Activated B cell treated with CpG ODN at 0.5 μM for 24 hours (primary cell): ENCODE measurements at regions not wholly inside any gene's neighbourhood (a gene's known extent, or its start where the extent isn't known, plus 50 kb on each side); places are given as distances from the start of the nearest gene placed in this dataset.

Experiments used
- ATAC-seq: fragments of 200-7000 bp; cut with Tn5 transposase; one replicate; pipeline ENCODE4 v1.10.0; 2021; ENCODE audit warnings: low read depth, mild to moderate bottlenecking, moderate library complexity
- CTCF ChIA-PET: fragments of 350-600 bp; sonication (Branson Sonifier 250); formaldehyde crosslinking; loops from one replicate; lab custom pipeline; 2021; ENCODE audit warnings: antibody characterized with exemption; lab: Charles Lee
- POLR2A ChIA-PET: fragments of 350-600 bp; sonication (Branson Sonifier 250); formaldehyde crosslinking; loops from one replicate; lab custom pipeline; 2021; ENCODE audit warnings: antibody characterized with exemption; lab: Charles Lee
- DNase-seq: peaks from one replicate; pipeline ENCODE4 v3.0.0; 2022
- H3K27ac Mint-ChIP-seq: one replicate; pipeline ENCODE4 v1.8.0; 2020; ENCODE audit warnings: mixed read lengths
- H3K27me3 Mint-ChIP-seq: one replicate; pipeline ENCODE4 v1.8.0; 2021; ENCODE audit warnings: mixed read lengths
- H3K36me3 Mint-ChIP-seq: one replicate; pipeline ENCODE4 v1.8.0; 2021; ENCODE audit warnings: low read depth, mixed read lengths
- H3K4me1 Mint-ChIP-seq: one replicate; pipeline ENCODE4 v1.8.0; 2021; ENCODE audit warnings: mixed read lengths
- H3K4me3 Mint-ChIP-seq: one replicate; pipeline ENCODE4 v1.8.0; 2020; ENCODE audit warnings: mild to moderate bottlenecking, mixed read lengths
- H3K9me3 Mint-ChIP-seq: one replicate; pipeline ENCODE4 v1.8.0; 2020; ENCODE audit warnings: mixed read lengths
- intact Hi-C: fragments of 100-400 bp; cut with micrococcal nuclease; formaldehyde crosslinking; loops from one replicate; pipeline ENCODE4 v1.15.1; 2024
- TF ChIP-seq, protein P1 (sequence below): fragments of 200-600 bp; IDR thresholded peaks from one replicate; pipeline ENCODE4 v1.8.0; 2022; ENCODE audit warnings: antibody characterized with exemption, mild to moderate bottlenecking

DNA sequence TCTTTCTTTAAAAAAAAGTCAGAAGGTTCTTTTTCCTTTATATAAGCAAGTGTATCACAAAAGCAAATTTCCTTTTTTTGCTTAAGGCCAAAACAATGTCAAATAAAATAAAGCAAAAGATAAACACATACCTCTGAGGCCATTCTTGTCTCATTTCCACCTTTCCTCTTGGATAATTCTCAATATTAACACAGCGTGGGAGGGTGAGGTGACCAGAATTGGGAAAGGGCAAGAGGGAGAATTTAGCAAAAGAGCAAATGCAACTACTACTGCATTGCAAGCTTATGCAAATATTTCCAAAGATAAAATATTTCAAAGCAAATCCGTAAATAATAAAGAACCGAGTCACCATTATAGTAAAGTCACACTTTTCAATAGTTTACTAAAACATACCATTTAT is 153.4 kb upstream of the PSMD7 start:
- no peaks in the 10 kb centered on the region for H3K4me1 Mint-ChIP-seq
- H3K36me3 Mint-ChIP-seq, result no peaks in the 10 kb centered on the region
- ATAC-seq (no peak), DNase-seq (no peak)
- H3K27me3 Mint-ChIP-seq, result peaks cover 2% of the 10 kb centered on the region
- TF ChIP-seq, protein P1, sequence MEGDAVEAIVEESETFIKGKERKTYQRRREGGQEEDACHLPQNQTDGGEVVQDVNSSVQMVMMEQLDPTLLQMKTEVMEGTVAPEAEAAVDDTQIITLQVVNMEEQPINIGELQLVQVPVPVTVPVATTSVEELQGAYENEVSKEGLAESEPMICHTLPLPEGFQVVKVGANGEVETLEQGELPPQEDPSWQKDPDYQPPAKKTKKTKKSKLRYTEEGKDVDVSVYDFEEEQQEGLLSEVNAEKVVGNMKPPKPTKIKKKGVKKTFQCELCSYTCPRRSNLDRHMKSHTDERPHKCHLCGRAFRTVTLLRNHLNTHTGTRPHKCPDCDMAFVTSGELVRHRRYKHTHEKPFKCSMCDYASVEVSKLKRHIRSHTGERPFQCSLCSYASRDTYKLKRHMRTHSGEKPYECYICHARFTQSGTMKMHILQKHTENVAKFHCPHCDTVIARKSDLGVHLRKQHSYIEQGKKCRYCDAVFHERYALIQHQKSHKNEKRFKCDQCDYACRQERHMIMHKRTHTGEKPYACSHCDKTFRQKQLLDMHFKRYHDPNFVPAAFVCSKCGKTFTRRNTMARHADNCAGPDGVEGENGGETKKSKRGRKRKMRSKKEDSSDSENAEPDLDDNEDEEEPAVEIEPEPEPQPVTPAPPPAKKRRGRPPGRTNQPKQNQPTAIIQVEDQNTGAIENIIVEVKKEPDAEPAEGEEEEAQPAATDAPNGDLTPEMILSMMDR, result no peak
- no peak overlapping the region for H3K27ac Mint-ChIP-seq
- H3K4me3 Mint-ChIP-seq, result no peak overlapping the region
- CTCF ChIA-PET, result no interaction called here
- POLR2A ChIA-PET, result no interaction called here
- intact Hi-C loops, result no loop called here
- no peaks in the 10 kb centered on the region for H3K9me3 Mint-ChIP-seq

- no peak overlapping the region for H3K4me3 Mint-ChIP-seq
- H3K36me3 Mint-ChIP-seq, result no peaks in the 10 kb centered on the region
- no peak overlapping the region for H3K27ac Mint-ChIP-seq
- ChIA-PET POLR2A (no interaction called here), CTCF (no interaction called here)
- no peaks in the 10 kb centered on the region for H3K9me3 Mint-ChIP-seq
- no peak for DNase-seq
- peaks cover 2% of the 10 kb centered on the region for H3K27me3 Mint-ChIP-seq
- no peak for ATAC-seq
- intact Hi-C loops, result no loop called here
- H3K4me1 Mint-ChIP-seq, result no peaks in the 10 kb centered on the region
- TF ChIP-seq, protein P1, result no peak
Observed at GRCh38 chr16:74141015-74141414, 155.6 kb upstream of the PSMD7 start.

GRCh38 chr16:74140557-74140956 is 156.1 kb upstream of the PSMD7 start:
- ATAC-seq (no peak), DNase-seq (no peak)
- Mint-ChIP-seq H3K27ac (no peak overlapping the region), H3K4me3 (no peak overlapping the region), H3K9me3 (no peaks in the 10 kb centered on the region), H3K4me1 (no peaks in the 10 kb centered on the region), H3K36me3 (no peaks in the 10 kb centered on the region), H3K27me3 (peaks cover 2% of the 10 kb centered on the region)
- TF ChIP-seq, protein P1, result no peak
- ChIA-PET POLR2A (no interaction called here), CTCF (no interaction called here)
- intact Hi-C loops, result no loop called here

- no peak overlapping the region for H3K4me3 Mint-ChIP-seq
- no peak for DNase-seq
- TF ChIP-seq, protein P1, result no peak
- intact Hi-C loops, result no loop called here
- ChIA-PET CTCF (no interaction called here), POLR2A (no interaction called here)
- peaks cover 15% of the 10 kb centered on the region for H3K9me3 Mint-ChIP-seq
- H3K27me3 Mint-ChIP-seq, result no peaks in the 10 kb centered on the region
- H3K4me1 Mint-ChIP-seq, result no peaks in the 10 kb centered on the region
- no peak for ATAC-seq
- no peak overlapping the region for H3K27ac Mint-ChIP-seq
- no peaks in the 10 kb centered on the region for H3K36me3 Mint-ChIP-seq
Observed at GRCh38 chr16:74123826-74124225, 172.8 kb upstream of the PSMD7 start.

DNA sequence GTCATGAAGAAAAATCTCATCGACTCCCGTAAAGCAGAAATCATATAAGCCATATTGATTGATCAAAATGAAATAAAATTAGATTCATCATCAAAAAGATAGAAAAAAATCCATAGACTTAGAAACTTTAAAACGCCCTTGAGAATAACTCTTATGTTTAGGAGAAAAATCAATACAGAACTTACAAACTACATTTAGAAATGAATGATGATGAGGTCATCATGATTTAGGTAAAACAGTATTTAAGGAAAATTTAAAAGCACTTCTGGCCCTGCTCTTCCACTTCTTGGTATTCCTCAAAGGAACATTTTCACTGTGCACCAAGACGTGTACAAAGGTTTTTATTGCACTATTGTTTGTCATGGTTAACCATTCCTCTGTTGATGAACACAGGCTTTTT is 173.4 kb upstream of the PSMD7 start:
- no peak for ATAC-seq
- CTCF ChIA-PET, result no interaction called here

More for the DNA sequence above, 173.4 kb upstream of the PSMD7 start:
- TF ChIP-seq, protein P1, result no peak
- Mint-ChIP-seq H3K27ac (no peak overlapping the region), H3K27me3 (no peaks in the 10 kb centered on the region), H3K4me3 (no peak overlapping the region), H3K36me3 (no peaks in the 10 kb centered on the region), H3K4me1 (no peaks in the 10 kb centered on the region), H3K9me3 (peaks cover 15% of the 10 kb centered on the region)
- DNase-seq, result no peak
- POLR2A ChIA-PET, result no interaction called here
- intact Hi-C loops, result no loop called here
